HG03378 (cell line): ENCODE measurements at regions not wholly inside any gene's neighbourhood (a gene's known extent, or its start where the extent isn't known, plus 50 kb on each side); places are given as distances from the start of the nearest gene placed in this dataset.

ENCODE experiments used
- ATAC-seq: cut with Tn5 transposase; IDR thresholded peaks from one replicate; pipeline ENCODE4 v1.9.1; 2021; ENCODE audit warnings: mild to moderate bottlenecking, moderate library complexity; ENCODE audit not compliant: unreplicated experiment

DNA sequence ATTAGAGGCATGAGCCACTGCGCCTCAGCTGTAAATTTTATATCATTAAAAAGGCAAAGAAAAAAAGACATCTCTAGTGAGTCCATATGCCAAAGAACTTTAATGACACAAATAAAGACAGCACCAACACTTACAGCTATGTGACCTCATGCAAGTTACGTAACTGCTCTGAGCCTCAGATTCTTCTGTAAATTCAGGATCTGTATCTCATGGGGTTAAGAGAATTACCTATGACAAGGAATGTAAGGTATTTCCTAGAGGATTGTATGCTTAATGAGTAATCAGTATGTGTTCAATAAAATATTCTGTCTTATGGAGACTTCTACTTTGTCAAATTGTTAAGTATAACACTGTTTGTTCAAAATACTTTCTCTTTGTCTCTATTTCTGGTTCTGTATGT is 274.0 kb upstream of the GLI3 start:
- ATAC-seq = no peak

DNA sequence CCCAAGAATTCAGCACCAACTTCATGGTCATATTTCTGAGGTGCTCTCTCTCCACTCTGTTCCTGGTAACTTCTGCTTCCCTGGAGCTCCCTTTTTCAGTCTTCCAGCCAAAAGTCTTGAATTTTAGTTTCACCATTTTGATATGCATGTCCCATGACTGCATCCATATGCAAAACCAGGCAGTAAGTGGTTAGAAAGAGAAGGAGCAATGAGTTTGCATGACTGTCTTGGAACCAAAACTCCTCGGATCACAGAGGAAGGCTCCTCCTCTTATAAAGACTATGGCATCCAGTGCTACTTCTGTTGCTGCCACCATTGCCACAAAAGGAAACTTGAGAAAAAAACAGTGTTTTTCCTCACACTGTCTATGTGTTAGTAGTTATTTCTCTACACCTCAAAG is 269.1 kb upstream of the GLI3 start:
- ATAC-seq = no peak

DNA sequence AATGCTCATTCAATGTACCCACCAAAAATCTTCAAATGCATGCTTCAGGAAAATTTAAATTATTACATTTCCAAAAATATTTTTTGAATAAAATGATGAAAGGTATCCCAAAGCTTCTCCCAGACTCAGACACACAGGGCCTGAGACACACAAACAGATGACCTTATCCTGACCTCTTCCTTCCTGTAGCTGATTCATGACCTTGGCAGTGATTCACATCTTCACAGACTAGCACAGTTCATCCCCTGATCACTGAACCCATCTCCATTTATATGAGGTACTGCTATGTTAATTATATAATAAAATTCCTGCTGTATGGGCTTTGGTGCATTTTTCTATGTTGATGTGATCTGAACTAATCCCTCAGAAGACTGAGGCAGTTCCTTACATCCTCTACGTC is 265.0 kb upstream of the GLI3 start:
- ATAC-seq = no peak

DNA sequence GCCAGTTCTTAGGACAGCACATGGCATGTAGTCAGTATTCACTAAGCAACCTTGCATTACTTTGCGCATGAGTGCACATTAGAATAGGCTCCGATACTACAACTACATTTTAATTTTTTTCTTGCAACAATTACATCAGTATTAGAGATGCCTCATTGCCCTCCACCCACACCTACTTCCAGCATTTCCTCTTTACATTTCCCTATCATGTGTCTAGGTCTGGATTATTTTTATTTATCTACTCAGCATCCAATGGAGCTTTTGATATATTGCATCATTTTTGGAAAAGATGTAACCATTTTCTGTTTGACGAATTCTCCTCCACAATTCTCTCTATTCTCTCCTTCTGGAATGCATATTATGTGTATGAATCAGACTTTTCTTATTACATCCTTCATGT is 258.2 kb upstream of the GLI3 start:
- no peak for ATAC-seq

GRCh38 chr7:42494736-42495135 is 257.7 kb upstream of the GLI3 start:
- ATAC-seq = no peak

DNA sequence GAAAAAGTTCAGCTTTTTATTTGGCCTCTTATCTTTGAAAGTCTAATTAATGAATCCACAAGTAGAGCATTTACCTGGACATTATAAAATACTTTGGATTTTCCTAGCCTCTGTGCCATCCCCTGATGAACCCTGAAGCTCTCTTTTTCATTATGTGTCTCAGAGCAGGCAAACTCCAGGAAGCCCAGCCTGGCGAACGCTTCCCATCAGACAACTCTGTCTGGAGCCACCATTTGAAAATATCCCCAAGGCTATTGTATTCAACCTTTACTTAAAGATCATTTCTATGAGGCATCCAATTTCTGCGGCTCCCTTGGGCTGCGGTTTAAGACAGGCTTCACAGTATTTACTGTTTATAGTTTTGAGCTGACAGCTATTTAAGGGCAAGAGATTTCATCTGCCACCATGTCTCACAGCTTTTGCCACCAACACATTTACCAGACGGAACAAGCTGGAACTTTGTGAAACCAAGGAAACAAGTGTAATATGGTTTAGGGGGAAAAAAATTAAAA is 257.2 kb upstream of the GLI3 start:
- no peak for ATAC-seq

GRCh38 chr7:42493436-42494198 is 256.6 kb upstream of the GLI3 start:
- no peak for ATAC-seq

GRCh38 chr7:42492920-42493319 is 255.9 kb upstream of the GLI3 start:
- ATAC-seq = no peak

- ATAC-seq = no peak
These were observed 254.1 kb upstream of the GLI3 start for GRCh38 chr7:42491106-42491505.

DNA sequence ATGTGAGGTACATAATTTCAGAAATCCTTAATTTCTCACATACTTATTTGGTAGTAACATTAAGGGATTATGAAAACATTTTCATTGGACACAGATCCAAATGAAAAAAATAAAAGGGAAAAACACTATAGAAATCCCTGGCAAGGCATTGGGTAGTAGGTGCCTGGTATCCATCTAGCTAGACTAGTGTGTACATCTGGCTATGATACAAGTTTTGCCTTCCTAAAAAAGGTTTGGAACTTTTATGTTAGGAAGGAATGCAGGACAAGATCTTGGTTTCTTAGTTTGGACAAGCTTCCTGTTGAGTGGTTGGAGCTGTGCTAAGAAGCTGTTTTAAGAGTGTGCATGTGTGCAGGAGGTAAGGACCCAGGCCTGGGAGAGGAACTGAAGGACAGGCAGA is 252.3 kb upstream of the GLI3 start:
- ATAC-seq = no peak

DNA sequence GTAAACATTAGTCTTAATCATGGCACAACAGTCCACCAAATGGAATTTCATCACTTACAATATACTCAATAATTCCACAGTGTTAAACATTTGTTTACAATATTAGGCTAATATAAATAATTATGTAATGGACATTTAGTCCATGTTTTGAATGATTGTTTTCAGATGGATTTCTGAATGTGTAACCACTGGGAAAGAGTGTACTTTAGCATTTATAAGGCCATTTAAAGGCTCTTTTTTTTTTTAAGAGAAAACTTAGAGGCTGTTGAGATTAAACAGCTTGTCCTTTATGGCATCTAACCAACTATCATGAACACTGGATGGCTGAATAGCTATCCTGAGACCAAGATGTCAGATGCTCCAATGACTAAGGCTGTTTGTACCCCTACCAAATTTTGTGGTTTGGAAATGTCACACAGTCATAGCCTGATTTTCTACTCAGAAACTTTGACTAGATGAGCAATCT is 248.3 kb upstream of the GLI3 start:
- ATAC-seq = no peak

GRCh38 chr7:42483886-42484285 is 246.9 kb upstream of the GLI3 start:
- ATAC-seq = no peak

DNA sequence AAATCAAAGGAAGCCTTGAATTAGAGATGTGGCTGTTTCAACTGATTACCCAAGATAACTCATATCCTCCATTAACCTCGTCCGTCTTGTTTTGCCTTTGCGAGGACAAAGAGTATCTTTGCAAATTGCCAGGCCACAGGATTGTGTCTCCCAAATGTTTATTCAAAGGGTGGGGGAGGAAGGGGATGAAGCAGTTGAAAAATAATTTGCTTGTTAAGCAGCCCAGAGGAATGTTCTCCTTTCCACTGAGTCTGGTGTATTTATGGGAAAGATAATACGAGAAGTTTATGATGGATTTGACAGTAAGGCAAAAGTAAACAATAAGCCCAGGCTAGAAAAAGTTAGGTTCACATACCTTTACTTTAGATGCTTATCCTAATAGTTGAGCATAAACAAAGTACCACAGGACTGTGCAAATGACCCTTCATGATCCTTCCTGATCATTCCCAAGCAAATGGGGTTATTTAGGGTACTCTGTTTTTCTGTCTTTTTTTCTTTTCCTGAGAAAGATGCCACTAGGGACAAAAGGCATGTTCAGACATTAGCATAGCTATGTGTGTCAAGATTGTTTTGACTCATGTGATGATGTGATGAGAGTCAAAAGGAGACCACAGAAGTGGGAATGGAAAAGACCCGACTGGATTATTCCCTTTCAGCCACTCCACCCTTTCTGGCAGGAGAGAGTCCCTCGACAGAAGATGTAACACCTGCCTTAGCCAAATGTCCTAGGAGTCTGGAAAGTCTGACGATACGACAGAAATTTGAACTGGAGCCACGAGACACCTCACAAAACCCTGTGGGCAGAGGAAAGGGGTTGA is 243.0 kb upstream of the GLI3 start:
- no peak for ATAC-seq

DNA sequence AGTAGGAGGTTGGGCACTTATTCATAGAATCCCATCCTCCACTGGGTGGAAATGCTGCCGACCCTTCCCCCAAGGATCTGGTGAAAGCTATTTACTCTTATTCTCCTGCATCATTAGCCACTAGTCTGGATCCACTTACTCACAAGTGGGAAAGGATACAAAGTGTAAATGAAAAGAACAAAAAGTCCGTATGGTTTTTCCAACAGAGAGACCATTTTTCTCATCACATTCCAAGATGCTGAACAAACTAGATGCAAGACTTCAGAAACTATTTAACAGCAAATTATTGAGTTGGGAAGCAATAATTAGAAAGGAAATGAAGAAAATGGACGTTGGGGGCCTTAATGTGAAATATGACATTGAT is 242.4 kb upstream of the GLI3 start:
- no peak for ATAC-seq

DNA sequence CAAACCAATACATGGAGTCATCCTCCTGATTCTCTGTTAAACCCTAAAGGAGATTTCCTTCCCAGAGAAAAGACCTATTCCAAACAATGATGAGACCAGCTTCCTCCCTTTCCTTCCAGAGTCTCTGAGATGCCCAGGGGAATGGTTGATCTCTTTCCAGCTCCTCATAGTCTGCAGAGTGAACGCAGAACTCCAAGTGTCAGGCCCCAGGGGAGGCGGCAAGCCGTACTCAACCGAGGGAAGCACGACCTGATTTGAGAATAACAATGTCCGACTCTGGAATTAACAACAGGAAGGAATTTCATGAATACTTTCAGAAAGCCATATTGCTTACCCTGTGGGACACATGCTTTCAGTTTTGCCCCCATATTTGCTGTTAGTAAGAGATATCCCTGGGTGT is 241.7 kb upstream of the GLI3 start:
- no peak for ATAC-seq

DNA sequence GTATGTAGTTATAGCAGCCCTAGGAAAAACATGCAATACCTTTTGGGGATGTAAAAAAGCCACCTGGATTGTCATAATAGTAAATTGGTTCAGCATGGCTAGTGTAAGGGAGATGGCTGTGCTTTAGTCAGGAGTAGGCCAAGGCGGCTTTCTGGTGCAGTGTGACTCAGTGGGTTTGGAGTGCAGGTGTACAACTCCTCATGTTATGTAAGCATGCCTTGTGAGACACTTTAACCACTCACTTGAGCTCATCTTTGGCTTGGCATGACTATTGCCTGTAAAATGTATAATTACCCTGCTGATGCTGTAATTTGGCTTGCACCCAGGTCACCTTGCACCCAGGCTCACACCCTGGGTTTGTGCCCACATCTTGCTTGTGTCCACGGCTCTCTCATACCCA is 239.2 kb upstream of the GLI3 start:
- ATAC-seq = no peak

- ATAC-seq = no peak
These were observed 238.1 kb upstream of the GLI3 start for GRCh38 chr7:42475082-42475481.

DNA sequence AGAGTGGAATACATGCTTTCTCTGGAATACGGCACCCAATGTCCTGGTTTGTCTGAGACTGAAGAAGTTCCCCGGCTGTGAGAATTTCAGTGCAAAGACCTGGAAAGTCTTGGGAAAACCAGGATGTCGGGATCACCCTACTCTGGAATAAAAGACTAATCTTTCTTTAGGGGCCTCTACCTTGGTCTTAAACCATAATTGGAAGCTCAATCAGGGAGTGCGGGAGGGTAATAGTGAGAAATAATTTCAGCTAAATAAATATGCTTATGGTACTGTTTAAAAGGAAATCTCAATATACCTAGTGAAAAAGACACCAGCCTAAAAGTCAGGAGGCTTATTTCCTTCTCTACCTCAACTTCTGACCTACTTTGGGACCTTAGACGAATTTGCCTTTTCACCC is 236.1 kb upstream of the GLI3 start:
- ATAC-seq = no peak

DNA sequence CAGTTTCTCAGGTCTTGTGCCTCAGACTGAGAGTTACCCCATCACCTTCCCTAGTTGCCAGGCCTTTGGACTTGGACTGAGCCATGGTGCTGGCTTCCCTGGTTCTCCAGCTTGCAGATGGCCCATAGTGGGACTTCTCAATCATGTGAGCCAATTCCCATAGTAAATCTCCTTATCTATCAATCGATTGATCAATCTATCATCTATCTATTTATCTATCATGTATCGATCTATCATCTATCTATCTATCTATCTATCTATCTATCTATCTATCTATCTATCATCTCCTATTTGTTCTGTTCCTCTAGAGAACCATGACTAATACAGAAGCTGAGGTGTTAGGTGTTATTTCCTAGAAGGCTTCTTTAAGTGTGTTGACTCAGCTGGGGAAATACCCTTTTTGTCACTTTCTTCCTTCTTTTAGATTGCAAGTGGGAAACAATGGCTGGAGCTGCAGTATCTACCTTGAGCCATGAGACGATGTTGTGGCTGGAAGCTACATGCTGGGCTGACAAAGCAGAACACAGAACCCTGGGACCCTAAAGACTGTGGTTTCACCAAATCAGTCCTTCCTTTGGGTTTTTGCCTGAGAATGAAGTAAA is 234.7 kb upstream of the GLI3 start:
- peak; percentile 79 for ATAC-seq

GRCh38 chr7:42469341-42469740 is 232.3 kb upstream of the GLI3 start:
- ATAC-seq = no peak

DNA sequence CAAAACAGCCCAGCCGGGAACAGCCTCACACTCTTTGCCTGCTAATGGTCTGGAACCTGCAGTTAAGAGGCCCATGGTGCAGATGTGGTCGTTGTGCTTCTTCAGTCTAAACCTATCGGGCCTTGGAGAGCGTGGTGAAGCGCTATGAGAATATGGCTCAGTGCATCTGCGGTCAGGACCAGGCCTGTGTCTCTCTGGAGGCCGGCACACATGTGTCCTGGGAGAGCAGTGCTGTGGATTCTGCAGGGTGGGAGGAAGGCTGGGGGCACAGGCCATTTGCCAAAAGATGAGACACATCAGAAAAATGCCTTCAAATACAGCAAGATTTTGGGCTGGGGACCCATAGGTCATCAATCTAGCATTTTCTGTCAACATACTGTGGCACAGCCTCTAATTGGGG is 231.5 kb upstream of the GLI3 start:
- ATAC-seq = no peak

GRCh38 chr7:42461537-42461936 is 224.5 kb upstream of the GLI3 start:
- ATAC-seq = no peak
